Progenitor cell of endocrine pancreas (in vitro differentiated cells): ENCODE measurements at regions not wholly inside any gene's neighbourhood (a gene's known extent, or its start where the extent isn't known, plus 50 kb on each side); places are given as distances from the start of the nearest gene placed in this dataset.

Source experiments
- DNase-seq: peaks from one replicate; pipeline ENCODE4 v3.0.0; 2021; ENCODE audit warnings: low spot score; ENCODE audit not compliant: unreplicated experiment
- H3K27ac Mint-ChIP-seq: 2 replicates; pipeline ENCODE4 v1.8.0; 2021; ENCODE audit warnings: mild to moderate bottlenecking, moderate library complexity, mixed read lengths
- H3K27me3 Mint-ChIP-seq: 2 replicates; pipeline ENCODE4 v1.8.0; 2021; ENCODE audit warnings: mixed read lengths
- H3K36me3 Mint-ChIP-seq: 2 replicates; pipeline ENCODE4 v1.8.0; 2022; ENCODE audit warnings: mixed read lengths; ENCODE audit not compliant: insufficient read depth
- H3K4me1 Mint-ChIP-seq: 2 replicates; pipeline ENCODE4 v1.8.0; 2021; ENCODE audit warnings: low read depth, mixed read lengths
- H3K4me3 Mint-ChIP-seq: 2 replicates; pipeline ENCODE4 v1.8.0; 2021; ENCODE audit warnings: low read depth, mild to moderate bottlenecking, moderate library complexity, mixed read lengths
- H3K9me3 Mint-ChIP-seq: 2 replicates; pipeline ENCODE4 v1.8.0; 2021; ENCODE audit warnings: low read depth, mixed read lengths
- CTCF ChIP-seq: fragments of 200-600 bp; sonication (generic); IDR thresholded peaks from one replicate; pipeline ENCODE4 v1.5.0; 2021; ENCODE audit warnings: antibody characterized with exemption, mild to moderate bottlenecking; ENCODE audit not compliant: unreplicated experiment

- Mint-ChIP-seq H3K36me3 (peaks cover 3% of the 10 kb centered on the region), H3K4me3 (no peak overlapping the region), H3K9me3 (peaks cover 36% of the 10 kb centered on the region), H3K27ac (no peak overlapping the region), H3K4me1 (no peaks in the 10 kb centered on the region), H3K27me3 (no peaks in the 10 kb centered on the region)
- no peak for TF ChIP-seq CTCF
- DNase-seq, result no peak
These were observed 256.0 kb upstream of the MAF start for GRCh38 chr16:79856581-79856980.

- Mint-ChIP-seq H3K4me1 (peaks cover 5% of the 10 kb centered on the region), H3K27ac (no peak overlapping the region), H3K36me3 (peaks cover 1% of the 10 kb centered on the region), H3K9me3 (peaks cover 26% of the 10 kb centered on the region), H3K4me3 (no peak overlapping the region), H3K27me3 (peaks cover 5% of the 10 kb centered on the region)
- no peak for DNase-seq
- no peak for TF ChIP-seq CTCF
These were observed 249.8 kb upstream of the MAF start for GRCh38 chr16:79850348-79850747.

GRCh38 chr16:79849119-79849518, 248.6 kb upstream of the MAF start:
- DNase-seq, result no peak
- H3K4me1 Mint-ChIP-seq, result peaks cover 9% of the 10 kb centered on the region
- no peak overlapping the region for H3K4me3 Mint-ChIP-seq
- H3K27ac Mint-ChIP-seq, result no peak overlapping the region
- no peaks in the 10 kb centered on the region for H3K36me3 Mint-ChIP-seq
- H3K9me3 Mint-ChIP-seq, result peaks cover 16% of the 10 kb centered on the region
- TF ChIP-seq CTCF, result no peak
- peaks cover 5% of the 10 kb centered on the region for H3K27me3 Mint-ChIP-seq

- Mint-ChIP-seq H3K27me3 (peaks cover 5% of the 10 kb centered on the region), H3K4me3 (no peak overlapping the region), H3K36me3 (no peaks in the 10 kb centered on the region), H3K9me3 (peaks cover 16% of the 10 kb centered on the region), H3K4me1 (peaks cover 11% of the 10 kb centered on the region), H3K27ac (no peak overlapping the region)
- no peak for DNase-seq
- no peak for TF ChIP-seq CTCF
These were observed 248.2 kb upstream of the MAF start for GRCh38 chr16:79848719-79849118.

- no peak for TF ChIP-seq CTCF
- Mint-ChIP-seq H3K4me3 (no peak overlapping the region), H3K27me3 (peaks cover 5% of the 10 kb centered on the region), H3K4me1 (peaks cover 11% of the 10 kb centered on the region), H3K36me3 (no peaks in the 10 kb centered on the region), H3K27ac (no peak overlapping the region), H3K9me3 (peaks cover 9% of the 10 kb centered on the region)
- DNase-seq, result no peak
These were observed 247.0 kb upstream of the MAF start for GRCh38 chr16:79847569-79847968.
